Erythroblast (primary cell): ENCODE measurements at regions not wholly inside any gene's neighbourhood (a gene's known extent, or its start where the extent isn't known, plus 50 kb on each side); places are given as distances from the start of the nearest gene placed in this dataset.

Experiments
- GATA1 ChIP-seq: IDR thresholded peaks from 2 replicates; pipeline ENCODE4 v1.6.1; 2011; ENCODE audit warnings: low read depth, mild to moderate bottlenecking, control low read depth, low read length, moderate library complexity
- POLR2A ChIP-seq: IDR thresholded peaks from 2 replicates; pipeline ENCODE4 v1.6.1; 2011; ENCODE audit warnings: mild to moderate bottlenecking, low read length

DNA sequence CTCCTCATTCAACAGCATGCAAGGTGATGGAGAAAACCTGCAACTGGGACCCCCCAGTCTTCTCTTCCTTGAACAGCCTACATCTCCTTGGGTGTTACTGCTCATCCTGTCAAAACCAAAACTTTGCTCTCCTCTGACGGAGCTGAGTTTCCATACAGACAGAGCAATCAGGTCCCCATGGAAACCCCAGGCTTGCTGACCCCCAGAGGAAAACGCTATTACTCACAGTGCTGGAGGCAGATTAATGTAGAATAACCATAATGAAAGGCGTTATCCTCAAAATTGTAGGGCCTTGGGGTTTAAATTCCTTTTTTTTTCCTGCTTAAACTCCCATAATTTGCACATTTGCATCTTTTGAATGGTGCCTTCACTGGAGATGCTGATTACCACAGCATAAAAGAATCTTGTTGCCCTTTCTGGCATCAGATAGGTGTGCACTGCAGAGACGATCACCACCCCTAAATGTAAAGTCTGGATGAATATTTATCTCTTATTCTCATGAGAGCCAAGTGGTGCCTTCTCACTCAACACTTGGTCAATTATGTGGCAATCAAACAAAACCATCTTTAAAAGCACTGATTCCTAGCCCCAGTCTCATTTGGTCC, 126.3 kb downstream of the MSX2 start:
- TF ChIP-seq POLR2A (no peak), GATA1 (no peak)
